Amniotic stem cell (primary cell): ENCODE measurements at regions not wholly inside any gene's neighbourhood (a gene's known extent, or its start where the extent isn't known, plus 50 kb on each side); places are given as distances from the start of the nearest gene placed in this dataset.
"Not testable (repeated sequence)": the region's sequence is repeated elsewhere in the genome, so short reads cannot be mapped to it uniquely, and the experiment has no call there.

Experiments
- DNase-seq: peaks from one replicate; lab custom pipeline; 2025; lab: John Stamatoyannopoulos, UW

DNA sequence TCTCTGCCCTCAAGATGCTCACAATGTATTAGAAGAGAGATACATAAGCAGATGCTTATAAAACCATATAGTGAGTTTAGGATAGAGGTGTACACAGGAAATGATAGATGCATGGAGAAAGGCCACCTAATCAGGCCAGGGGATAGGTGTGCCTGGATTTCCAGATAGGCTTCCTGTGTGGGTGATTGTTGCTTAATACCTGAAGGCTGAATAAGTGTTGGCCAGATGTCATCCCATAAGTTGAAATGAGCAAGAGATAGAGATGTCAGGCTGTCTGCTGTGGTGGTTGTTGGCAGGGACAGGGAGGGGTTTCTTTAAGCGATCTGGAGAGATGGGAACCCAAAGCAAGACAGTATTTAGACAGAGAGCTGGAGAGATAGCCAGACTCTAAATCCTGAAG lies 109.8 kb upstream of the SGK1 start:
- no peak for DNase-seq

DNA sequence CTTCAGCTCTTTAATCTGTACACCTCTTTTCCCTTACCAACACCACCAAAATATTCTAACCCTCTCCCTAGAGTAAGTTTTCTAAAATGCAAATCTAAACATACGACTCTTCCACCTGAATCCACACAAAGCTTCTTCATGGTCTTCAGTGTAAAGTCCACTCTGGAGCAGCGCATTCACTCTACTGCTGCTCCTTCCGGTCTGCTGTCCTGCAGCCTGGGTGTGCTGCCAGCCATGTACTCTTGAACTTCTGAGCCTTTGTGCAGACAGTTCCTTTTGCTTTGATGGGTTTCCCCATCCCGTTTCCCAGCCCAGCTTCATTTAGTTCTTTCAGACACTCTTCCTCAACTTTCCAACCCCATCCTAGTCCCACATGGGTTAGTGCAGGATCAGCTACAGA lies 108.7 kb upstream of the SGK1 start:
- no peak for DNase-seq

DNA sequence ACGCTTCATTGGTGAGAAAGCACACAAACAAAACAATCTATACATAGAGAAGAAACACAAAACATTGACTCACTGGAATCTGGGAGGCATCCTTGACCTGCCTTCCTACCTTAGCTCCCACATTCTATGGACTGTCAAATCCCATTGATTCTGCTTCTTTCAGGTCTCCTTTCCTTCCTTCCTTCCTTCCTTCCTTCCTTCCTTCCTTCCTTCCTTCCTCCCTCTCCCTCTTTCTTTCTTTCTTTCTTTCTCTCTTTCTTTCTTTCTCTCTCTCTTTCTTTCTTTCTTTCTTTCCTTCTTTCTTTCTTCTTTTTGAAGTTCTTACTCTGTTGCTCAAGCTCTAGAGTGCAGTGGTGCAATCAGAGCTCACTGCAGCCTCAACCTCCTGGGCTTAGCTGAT lies 108.0 kb upstream of the SGK1 start:
- DNase-seq, result not testable (repeated sequence)

DNA sequence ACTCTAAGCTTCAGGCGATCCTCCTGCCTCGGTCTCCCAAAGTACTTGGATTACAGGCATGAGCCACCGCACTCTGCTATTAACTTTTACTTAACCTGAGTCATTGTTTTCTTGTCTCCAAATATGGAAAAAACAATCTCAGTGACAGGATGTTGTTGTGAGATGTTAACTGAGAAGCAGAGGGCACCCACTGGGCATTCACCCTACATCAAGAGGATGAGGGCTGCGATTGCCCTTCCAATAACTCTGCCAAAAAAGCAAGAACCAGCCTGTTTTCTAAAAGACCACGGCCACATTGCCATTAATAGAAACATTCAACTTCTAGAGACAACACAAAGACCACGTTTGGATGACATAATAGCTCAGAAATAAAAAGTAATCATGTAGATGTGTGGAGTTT lies 107.6 kb upstream of the SGK1 start:
- DNase-seq, result no peak

DNA sequence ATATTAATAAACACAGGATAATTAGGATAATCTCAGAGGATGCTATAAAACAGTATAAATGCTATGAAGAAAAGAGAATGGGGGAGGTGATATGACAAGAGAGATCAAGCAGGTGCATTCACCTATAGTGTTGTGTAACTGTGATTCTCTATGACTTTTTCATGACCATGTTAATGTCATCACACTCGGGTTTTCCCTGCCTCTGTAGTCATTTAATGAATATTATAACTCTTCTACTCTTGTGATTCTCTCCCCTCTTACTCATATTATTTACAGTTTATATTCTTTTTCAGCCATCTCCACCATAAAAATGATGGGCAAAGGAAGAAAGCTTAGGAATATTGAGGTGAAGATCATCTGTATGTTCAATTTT lies 106.9 kb upstream of the SGK1 start:
- no peak for DNase-seq

DNA sequence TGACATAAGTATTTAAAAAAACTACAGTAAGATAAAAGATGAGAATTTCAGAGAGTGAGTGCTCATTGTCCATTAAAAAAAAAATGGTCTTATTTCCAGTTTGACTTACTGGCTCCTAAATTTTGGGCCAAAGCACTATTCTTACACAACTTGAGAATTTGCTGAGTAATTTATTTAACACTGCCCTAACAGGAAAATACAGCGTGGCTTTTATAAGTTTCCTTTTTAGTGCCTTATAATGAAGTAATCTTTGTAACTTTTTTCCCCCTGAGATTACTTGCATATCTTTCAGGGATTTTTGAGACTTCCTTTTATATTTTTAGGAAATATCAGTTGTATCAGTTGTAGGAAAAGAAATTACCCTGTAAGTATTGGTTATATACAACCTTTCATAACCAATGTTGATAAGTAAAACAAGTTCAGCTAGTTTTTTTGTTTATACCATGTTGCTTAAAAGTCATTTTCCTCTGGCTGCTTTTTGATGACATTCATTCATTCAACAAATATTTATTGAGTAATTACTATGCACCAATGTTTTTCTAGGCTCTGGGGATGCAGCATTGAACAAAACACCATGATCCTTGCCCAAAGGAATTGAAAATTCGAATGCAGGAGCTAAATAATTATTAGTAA lies 106.4 kb upstream of the SGK1 start:
- no peak for DNase-seq

DNA sequence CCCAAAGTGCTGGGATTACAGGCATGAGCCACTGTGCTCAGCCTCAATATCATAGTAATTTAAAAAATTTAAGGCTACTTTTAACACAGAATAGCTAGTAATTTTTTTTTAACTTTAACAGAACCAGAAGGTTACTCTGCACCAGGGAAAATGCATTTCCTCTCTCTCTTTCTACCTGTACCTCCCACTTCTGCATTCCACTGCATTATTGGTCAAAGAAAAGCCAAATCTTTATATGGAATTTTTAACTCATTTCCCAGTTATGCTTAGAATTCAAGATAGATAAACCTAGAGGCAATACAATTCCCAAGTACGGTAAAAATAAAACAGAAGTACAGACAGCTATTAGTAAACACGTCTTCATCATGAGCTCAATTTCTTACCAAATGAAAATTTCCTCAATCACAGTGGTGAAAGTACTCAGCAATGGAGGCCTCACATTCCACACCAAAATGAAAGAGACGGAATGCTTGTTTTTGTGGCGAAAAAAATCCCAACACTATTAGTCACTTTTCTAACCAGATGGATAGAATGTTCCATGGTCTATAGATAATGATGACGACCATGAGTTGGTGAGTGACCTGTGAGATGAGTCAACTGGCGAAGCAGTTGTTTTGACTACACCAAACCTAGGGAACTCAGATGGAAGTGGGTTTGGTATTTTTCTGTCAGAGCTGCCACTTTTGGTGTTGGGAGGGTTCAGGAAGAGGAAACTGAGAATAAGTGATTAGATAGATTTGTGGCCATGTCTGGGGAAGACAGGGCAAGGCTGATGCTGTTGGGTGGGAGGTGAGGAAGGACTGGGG lies 104.7 kb upstream of the SGK1 start:
- peak; percentile 90 for DNase-seq

DNA sequence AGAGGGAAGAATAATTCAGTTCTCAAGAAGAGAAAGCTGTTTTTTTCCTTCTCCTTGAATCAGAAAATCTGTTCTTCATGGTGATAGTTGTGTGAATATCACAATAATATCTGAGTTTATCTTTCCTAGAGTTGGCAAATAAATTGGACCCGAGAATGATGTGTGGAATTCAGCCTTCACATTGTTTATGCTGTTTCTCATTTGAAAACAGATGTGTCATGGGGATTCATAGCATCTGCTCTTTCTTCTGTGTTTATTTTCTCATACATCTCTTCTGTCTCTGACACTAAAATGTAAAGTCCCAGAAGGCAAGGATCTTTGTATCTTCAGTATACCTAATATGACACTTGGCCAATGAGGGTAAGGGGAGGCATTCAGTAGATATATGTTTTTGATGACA lies 103.6 kb upstream of the SGK1 start:
- peak; percentile 11 for DNase-seq

DNA sequence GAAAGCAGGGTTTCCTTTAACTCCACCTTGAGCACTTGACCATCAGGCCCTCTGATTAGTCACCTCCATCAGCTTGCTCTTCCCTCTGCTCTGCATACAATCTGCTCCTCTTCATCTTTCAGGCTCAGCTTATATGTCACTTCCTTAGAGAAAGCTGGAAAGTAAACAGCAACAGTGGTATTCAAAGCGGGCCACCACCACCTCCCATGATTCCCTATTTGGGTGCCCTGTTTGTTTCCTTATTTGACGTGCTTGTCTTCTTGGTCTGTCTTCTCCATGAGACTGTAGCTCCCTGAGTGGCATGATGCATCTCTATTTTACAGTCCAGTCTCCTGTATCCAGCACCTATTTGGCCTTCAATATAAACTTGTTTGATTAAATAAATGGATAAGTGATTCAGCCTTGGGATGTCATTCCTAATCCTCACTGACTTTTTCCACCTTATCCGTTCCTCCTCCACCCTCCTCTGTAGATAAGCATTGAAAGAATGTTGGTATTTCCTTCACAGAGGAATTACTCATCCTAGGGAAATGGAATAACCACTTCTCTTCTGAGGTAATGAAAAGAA lies 102.8 kb upstream of the SGK1 start:
- peak; percentile 31 for DNase-seq

DNA sequence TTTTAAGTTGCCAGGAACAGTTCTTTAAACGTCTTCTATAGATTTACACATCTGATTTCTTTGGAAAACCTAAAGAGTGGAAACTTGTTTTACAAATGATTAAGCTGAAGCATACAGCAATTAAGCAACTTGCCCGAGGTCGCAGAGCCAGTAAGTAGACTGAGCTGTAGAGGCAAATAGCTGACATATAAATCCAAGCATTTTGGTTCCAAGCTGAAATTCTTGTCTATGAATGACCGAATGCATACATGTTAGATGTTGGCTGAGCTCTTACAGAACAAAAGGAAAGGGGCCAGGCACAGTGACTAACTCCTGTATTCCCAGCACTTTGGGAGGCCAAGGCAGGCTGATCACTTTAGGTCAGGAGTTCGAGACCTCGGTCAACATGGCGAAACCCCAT lies 101.8 kb upstream of the SGK1 start:
- no peak for DNase-seq

DNA sequence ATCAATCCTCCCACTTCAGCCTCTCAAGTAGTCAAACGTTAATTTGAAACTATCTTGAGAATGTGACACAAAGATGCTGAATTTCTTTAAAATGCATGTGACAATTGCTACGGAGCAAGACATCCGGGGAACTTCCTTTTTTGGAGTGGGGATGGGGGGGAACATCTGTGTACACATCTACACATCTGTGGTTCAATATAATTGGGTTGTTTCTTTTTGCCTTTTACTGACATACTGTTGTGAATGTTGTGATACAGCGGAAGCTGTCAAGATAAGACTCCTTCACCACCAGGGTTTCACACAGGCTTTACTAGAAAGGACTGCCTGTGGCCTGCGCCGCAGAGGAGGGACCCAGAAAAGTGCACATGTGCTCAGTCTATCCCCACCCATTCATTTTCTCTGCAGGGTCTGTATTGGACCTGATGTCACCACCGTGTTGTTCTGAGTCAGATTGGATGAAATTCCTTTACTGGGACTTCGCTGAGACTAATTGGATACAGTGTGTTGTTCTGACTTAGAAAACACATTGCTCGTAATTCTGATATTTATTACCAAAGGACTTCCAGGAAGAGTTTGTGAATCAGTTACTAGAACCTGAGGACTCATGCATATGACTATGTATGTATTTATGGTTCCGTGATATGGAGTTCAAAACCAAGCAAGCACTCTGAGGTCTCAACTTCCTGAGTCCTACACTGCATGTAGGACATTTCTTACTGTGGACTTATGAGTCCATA lies 98.7 kb upstream of the SGK1 start:
- no peak for DNase-seq

DNA sequence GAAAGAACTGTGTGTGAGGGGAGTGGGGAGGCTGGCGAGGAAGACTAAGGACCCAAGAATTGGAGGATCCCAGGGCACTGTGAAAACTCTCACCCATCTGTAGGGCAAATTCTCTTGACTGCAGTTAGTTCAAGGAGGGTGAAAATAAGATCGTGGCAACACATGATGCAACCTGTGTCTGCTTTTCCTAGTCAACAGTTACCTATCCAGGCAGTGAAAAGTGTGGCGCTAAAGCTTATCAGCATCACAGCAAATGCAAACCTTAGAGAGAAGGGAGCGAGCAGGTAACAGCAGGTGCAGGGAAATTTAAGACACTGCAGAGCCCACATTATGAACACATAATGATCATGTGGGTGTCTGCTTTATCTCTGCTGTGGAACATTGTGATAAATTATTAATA lies 97.7 kb upstream of the SGK1 start:
- DNase-seq, result no peak

DNA sequence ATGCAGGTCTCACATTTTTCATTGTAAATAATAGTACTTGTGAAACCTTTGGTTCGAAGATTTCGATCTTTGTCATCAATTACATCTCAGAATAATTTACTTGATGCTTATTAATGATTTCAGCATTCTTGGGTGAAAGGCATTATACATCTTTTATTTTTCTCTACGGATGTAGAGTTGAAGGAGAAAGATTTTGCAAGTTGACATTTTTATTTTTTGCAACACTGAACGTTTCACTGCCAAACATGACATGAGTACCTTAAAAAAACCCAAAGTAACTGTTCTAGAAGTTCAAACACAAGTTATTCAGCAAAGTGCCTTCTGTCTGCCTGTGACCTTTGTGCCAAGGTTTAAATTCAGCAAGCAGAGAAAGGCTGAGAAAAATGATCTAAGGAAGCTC lies 97.3 kb upstream of the SGK1 start:
- DNase-seq, result no peak

DNA sequence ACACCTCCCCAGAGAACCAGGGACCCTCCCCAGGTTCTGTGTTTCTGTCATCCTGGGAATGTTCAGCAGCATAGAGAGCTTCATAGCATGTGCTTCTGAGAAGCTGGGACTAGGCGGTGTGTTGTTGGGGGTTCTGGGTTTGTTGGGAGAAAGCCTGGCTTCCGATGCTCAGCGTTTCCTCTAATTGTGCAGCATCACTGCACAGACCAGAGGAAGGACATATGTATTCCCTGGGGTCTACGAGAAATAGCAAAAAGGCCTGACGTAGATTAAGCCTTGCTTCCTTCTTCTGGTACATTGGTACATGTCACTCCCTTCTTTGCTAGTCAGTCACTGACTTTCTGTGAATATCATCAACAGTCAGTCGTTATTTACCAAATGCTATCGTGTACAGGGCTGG lies 96.9 kb upstream of the SGK1 start:
- DNase-seq, result no peak

DNA sequence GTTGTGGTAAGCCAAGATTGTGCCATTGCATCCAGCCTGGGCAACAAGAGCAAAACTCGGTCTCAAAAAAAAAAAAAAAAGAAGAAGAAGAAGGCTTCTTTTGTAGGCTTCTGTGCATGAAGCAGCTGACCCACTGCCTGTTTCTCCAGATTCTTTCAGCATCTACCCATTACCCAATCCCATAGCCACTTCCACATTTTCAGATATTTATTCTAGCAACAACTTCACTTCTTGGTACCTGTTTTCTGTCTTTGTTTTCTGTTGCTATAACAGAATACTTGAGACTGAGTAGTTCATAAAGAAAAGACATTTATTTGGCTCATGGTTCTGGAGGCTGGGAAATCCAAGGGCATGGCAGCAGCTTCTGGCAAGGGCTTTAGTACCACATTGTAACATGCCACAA lies 95.3 kb upstream of the SGK1 start:
- DNase-seq, result no peak

DNA sequence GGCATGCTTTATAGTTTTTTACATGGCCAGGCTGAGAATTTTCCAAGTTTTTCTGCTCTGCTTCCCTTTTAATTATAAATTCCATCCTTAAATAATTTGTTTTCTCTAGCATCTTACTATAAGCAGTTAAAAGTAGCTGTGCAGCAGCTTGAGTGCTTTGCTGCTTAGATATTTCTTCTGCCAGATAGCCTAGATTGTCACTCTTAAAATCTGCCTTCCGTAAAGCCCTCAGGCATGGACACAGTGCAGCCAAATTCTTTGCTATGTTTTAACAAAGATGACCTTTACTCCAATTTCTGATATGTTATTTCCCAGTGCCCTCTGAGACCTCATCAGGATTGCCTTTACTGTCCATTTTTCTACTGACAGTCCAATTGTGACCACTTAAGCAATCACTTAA lies 92.6 kb upstream of the SGK1 start:
- DNase-seq, result no peak

DNA sequence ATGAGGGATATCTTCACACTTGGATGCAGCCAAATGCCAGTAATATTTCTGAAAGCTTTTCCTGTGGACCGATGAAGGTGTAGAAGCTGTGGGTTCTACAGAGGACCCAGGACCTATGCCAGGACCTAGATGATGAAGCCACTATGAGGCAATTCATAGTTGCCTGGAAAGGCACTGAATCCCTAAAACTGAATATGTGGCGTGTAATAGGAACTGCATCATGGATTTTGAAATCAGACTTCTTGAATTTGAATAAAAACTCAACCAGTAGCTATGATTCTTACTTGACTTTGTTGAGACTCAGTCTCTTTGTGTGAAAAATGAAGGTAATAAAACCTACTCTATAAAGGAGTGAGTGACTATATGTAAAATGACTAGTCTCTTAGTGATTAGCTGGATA lies 89.9 kb upstream of the SGK1 start:
- DNase-seq, result no peak

DNA sequence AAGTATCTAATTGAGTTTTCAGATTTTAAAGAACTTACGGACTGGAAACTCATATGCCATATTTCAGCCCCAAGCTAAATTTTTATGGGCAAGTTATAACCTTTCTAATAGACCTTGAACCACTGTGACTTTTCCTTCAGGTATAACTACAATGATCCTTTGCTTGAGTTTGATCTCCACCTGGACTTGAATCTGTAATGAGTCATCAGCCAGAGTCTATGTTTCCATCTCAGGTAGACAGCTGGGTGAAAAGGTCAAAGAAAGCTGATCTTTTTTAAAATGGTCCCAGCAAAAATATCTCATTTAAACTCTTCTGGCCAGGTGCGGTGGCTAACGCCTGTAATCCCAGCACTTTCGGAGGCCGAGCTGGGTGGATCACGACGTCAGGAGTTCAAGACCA lies 88.4 kb upstream of the SGK1 start:
- DNase-seq, result no peak

DNA sequence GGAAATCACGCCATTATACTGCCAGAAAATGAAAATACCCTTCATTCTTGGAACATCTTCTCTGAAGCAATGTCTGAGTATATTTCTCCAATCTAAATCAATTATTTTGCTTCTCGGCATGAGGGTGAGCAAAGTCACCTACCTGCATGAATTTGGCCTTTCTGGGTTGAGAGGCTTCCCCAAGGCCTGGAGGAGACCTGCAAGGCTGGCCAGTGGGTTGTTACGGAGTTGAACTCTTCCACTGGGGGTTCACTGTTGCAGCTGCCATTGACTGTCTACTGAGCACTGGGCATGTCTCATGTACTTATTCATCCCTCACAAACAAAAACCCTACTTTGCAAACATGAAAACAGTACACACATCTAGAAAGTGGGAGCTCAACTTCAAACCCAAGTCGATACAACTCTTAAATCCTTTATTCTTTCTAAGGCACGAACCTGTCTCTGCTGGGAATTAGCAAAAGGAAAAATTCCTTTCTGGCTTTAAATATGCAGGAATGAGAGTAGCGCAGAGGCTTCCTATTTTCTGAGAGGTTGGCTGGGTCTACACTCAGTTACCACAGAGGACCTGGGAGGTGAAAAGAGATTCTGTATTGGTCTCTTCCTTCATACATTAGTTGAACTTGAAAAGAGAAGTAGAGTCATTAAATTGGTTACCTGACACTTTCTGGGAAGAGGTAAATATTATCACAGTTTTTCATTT lies 87.6 kb upstream of the SGK1 start:
- DNase-seq, result no peak

DNA sequence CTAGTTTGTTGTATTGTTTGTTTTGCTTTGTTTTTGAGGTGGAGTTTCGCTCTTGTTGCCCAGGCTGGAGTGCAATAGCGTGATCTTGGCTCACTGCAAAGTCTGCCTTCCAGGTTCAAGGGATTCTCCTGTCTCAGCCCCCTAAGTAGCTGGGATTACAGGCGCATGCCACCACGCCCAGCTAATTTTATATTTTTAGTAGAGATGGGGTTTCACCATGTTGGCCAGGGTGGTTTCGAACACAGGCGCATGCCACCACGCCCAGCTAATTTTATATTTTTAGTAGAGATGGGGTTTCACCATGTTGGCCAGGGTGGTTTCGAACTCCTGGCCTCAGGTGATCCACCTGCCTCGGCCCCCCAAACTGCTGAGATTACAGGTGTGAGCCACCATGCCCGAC lies 85.4 kb upstream of the SGK1 start:
- not testable (repeated sequence) for DNase-seq

DNA sequence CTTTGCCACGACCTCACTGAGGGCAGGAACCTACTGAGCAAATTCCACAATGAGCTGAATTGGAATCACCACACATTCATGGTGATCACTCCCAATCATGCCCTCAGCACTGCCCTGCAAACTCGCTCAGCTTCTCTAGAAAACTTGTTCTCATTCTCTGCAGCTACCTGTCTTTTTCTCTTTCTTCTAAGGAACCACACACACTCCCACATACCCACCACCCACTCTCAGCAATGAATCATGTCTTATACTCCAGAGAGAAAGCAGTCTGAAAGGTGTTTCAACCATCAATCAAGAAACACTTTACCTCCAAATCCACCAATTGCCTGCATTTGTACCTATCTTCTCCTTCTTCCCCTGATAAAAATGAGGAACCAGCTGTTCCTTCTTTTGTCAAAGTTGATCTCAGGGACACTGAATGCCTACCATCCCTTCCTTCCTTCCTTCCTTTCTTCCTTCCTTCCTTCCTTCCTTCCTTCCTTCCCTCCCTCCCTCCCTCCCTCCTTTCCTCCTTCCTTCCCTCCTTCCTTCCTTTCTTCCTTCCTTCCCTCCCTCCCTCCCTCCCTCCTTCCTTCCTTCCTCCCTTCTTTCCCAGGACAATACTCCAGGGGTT lies 84.6 kb upstream of the SGK1 start:
- no peak for DNase-seq

DNA sequence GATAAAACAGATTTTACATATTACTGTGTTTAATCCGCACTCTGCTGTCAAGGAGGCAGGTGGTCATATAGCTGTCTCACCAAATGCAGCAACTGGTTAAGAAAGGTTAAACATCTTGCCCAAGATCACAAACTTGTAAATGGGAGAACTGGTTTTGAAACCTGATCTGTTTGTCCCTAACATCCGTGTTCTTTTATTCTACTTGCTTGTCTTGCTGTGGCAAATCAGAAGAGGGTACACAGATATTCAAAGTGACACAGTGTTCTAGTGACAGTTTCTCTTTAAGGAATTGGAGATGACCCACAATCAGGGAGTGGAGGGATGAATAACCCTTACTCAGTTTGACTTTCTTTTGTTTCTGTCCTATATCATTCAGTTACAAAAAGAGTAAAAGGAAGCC lies 83.0 kb upstream of the SGK1 start:
- no peak for DNase-seq
